Caco-2 (cell line): ENCODE measurements at regions not wholly inside any gene's neighbourhood (a gene's known extent, or its start where the extent isn't known, plus 50 kb on each side); places are given as distances from the start of the nearest gene placed in this dataset.

Experiments used
- BruUV-seq: library from RNA; stranded (reverse); fragments of 400-500 nt; replicated peaks from 2 replicates; lab custom pipeline; 2021; lab: Mats Ljungman, UMichigan
- CTCF ChIA-PET: fragments of 300-600 bp; sonication (Branson Sonifier 250); formaldehyde crosslinking; loops from one replicate; lab custom pipeline; 2022; ENCODE audit warnings: antibody characterized with exemption; lab: Charles Lee
- POLR2A ChIA-PET: fragments of 300-600 bp; sonication (Branson Sonifier 250); formaldehyde crosslinking; loops from one replicate; lab custom pipeline; 2022; ENCODE audit warnings: antibody characterized with exemption; lab: Charles Lee
- DNase-seq, 2 experiments: peaks; one replicate each; pipeline versions ENCODE4 v3.0.0 to v3.0.0-alpha.2; 2020 to 2022
- H3K27me3 ChIP-seq: replicated peaks from 2 replicates; pipeline ENCODE4 v1.6.0; 2011; ENCODE audit warnings: low read length; ENCODE audit not compliant: control insufficient read depth, insufficient read depth
- H3K36me3 ChIP-seq: 2 replicates; pipeline ENCODE4 v1.5.1; 2011; ENCODE audit warnings: low read length; ENCODE audit not compliant: control insufficient read depth, insufficient read depth
- H3K4me1 ChIP-seq: fragments of 250-450 bp; sonication (Bioruptor Pico); 2 replicates; pipeline ENCODE4 v1.5.1; 2020; ENCODE audit warnings: mild to moderate bottlenecking
- H3K4me3 ChIP-seq: 2 replicates; pipeline ENCODE4 v1.5.1; 2011; ENCODE audit warnings: low read depth, mild to moderate bottlenecking, control low read depth, low read length
- H3K9me3 ChIP-seq: fragments of 250-450 bp; sonication (Bioruptor Pico); 2 replicates; pipeline ENCODE4 v1.5.1; 2020; ENCODE audit warnings: mild to moderate bottlenecking, moderate library complexity
- H3K27ac Mint-ChIP-seq: one replicate; pipeline ENCODE4 v1.8.0; 2022; ENCODE audit warnings: mixed read lengths; ENCODE audit not compliant: unreplicated experiment
- H3K27me3 Mint-ChIP-seq: one replicate; pipeline ENCODE4 v1.8.0; 2022; ENCODE audit warnings: mixed read lengths; ENCODE audit not compliant: insufficient read depth, unreplicated experiment
- H3K36me3 Mint-ChIP-seq: one replicate; pipeline ENCODE4 v1.8.0; 2022; ENCODE audit warnings: mild to moderate bottlenecking, mixed read lengths; ENCODE audit not compliant: insufficient read depth, unreplicated experiment
- H3K4me1 Mint-ChIP-seq: one replicate; pipeline ENCODE4 v1.8.0; 2022; ENCODE audit warnings: low read depth, mixed read lengths; ENCODE audit not compliant: unreplicated experiment
- H3K4me3 Mint-ChIP-seq: one replicate; pipeline ENCODE4 v1.8.0; 2022; ENCODE audit warnings: mild to moderate bottlenecking, moderate library complexity, mixed read lengths; ENCODE audit not compliant: unreplicated experiment
- H3K9me3 Mint-ChIP-seq: one replicate; pipeline ENCODE4 v1.8.0; 2022; ENCODE audit warnings: mixed read lengths; ENCODE audit not compliant: unreplicated experiment
- CTCF ChIP-seq, 2 experiments: fragments of 200-600 bp in 1 of 2; IDR thresholded peaks; 1 replicate in 1 of 2; 2 replicates in 1 of 2; pipeline versions ENCODE4 v1.5.1 to v1.8.0; 2011 to 2022; ENCODE audit warnings: antibody characterized with exemption in 1 of 2, control low read depth in 1 of 2, inconsistent platforms in 1 of 2, low read depth in 1 of 2, low read length in 1 of 2, mild to moderate bottlenecking in 1 of 2, moderate library complexity in 1 of 2; ENCODE audit not compliant: insufficient read depth in 1 of 2, severe bottlenecking in 1 of 2, unreplicated experiment in 1 of 2
- intact Hi-C: fragments of 100-400 bp; cut with micrococcal nuclease; formaldehyde crosslinking; loops from one replicate; pipeline ENCODE4 v1.10.0; 2022; ENCODE audit not compliant: unreplicated experiment

- no TSS peak for BruUV-seq
- no peak overlapping the region for H3K27ac Mint-ChIP-seq
- peaks cover 6% of the 10 kb centered on the region for H3K4me1 Mint-ChIP-seq
- H3K4me3 Mint-ChIP-seq: no peak overlapping the region
- no peak for TF ChIP-seq CTCF (IDR thresholded peaks at IDR 0.05; ENCODE audit: insufficient read depth in 1 of 2, low read depth in 1 of 2, low read length in 1 of 2, severe bottlenecking in 1 of 2, unreplicated experiment in 1 of 2)
- no peak for DNase-seq
- no peaks in the 10 kb centered on the region for H3K27me3 ChIP-seq
- no peaks in the 10 kb centered on the region for H3K36me3 ChIP-seq
- H3K9me3 Mint-ChIP-seq: no peaks in the 10 kb centered on the region
- no peaks in the 10 kb centered on the region for H3K27me3 Mint-ChIP-seq
- no peaks in the 10 kb centered on the region for H3K36me3 Mint-ChIP-seq
- H3K9me3 ChIP-seq: no peaks in the 10 kb centered on the region
- H3K4me1 ChIP-seq: no peaks in the 10 kb centered on the region
- H3K4me3 ChIP-seq: no peak overlapping the region
- intact Hi-C loops: no loop called here
- ChIA-PET CTCF (no interaction called here), POLR2A (no interaction called here)
Observed at GRCh38 chr1:116262995-116263385, 110.1 kb upstream of the ATP1A1 start.

- Mint-ChIP-seq H3K36me3 (no peaks in the 10 kb centered on the region), H3K4me3 (no peak overlapping the region), H3K27ac (no peak overlapping the region), H3K27me3 (no peaks in the 10 kb centered on the region), H3K9me3 (no peaks in the 10 kb centered on the region), H3K4me1 (peaks cover 2% of the 10 kb centered on the region)
- ChIA-PET POLR2A (no interaction called here), CTCF (no interaction called here)
- TF ChIP-seq CTCF (IDR thresholded peaks at IDR 0.05; ENCODE audit: insufficient read depth in 1 of 2, low read depth in 1 of 2, low read length in 1 of 2, severe bottlenecking in 1 of 2, unreplicated experiment in 1 of 2): no peak
- no peaks in the 10 kb centered on the region for H3K36me3 ChIP-seq
- H3K4me3 ChIP-seq: no peak overlapping the region
- no peaks in the 10 kb centered on the region for H3K4me1 ChIP-seq
- no peaks in the 10 kb centered on the region for H3K9me3 ChIP-seq
- no peaks in the 10 kb centered on the region for H3K27me3 ChIP-seq
- BruUV-seq: no TSS peak
- intact Hi-C loops: no loop called here
- DNase-seq: no peak
Observed at GRCh38 chr1:116265931-116266863, 106.8 kb upstream of the ATP1A1 start.

GRCh38 chr1:116266864-116267212 lies 106.2 kb upstream of the ATP1A1 start:
- Histone ChIP-seq H3K36me3 (no peaks in the 10 kb centered on the region), H3K4me3 (no peak overlapping the region), H3K9me3 (no peaks in the 10 kb centered on the region), H3K4me1 (no peaks in the 10 kb centered on the region), H3K27me3 (no peaks in the 10 kb centered on the region)
- no TSS peak for BruUV-seq
- ChIA-PET POLR2A (no interaction called here), CTCF (no interaction called here)
- Mint-ChIP-seq H3K27me3 (no peaks in the 10 kb centered on the region), H3K9me3 (no peaks in the 10 kb centered on the region), H3K4me1 (no peaks in the 10 kb centered on the region), H3K4me3 (no peak overlapping the region), H3K27ac (no peak overlapping the region), H3K36me3 (no peaks in the 10 kb centered on the region)
- DNase-seq: no peak
- TF ChIP-seq CTCF (IDR thresholded peaks at IDR 0.05; ENCODE audit: insufficient read depth in 1 of 2, low read depth in 1 of 2, low read length in 1 of 2, severe bottlenecking in 1 of 2, unreplicated experiment in 1 of 2): no peak
- intact Hi-C loops: no loop called here
